ENCODE measurements at regions not wholly inside any gene's neighbourhood (a gene's known extent, or its start where the extent isn't known, plus 50 kb on each side); places are given as distances from the start of the nearest gene placed in this dataset.
"Not testable (repeated sequence)": the region's sequence is repeated elsewhere in the genome, so short reads cannot be mapped to it uniquely, and the experiment has no call there.

DNA sequence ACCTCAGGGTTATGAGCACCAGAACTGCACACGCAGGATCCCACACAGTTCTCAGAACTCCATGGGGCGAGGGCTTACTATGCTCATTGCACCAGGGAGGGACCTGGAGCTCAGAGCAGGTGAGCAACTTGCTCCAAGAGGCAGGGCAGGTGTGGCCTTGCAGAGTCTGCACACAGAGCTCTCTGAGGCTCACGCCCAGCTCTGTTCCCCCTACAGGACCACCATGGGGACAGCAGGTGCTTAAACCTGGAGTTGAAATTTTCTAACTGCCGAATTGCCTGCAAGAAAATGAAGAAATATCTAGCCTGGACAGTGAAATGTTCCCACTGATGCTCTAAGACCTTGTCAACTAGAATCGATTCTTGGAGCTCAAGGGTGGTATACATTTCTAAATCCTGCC, 49.9 kb upstream of the MSMB start:
- not testable (repeated sequence) for DNase-seq (ENCODE audit: low spot score)

DNA sequence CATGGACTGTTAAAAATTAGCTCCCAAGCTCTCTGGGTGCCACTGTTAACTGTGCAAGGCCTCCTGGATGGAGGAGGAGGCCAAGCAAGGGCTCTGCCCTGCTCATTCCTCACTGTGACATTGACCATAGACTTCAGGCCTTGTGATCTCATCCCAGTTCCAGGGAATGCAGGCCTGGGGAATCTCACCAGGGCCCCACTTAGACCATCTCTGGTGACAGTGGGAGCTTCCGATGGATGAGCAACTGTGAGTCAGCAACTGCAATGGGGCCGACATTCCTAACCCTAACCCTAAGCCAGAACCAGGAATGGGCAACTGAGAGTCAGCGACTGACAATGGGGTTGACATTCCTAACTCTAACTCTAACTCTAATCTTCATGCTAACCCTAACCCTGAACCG, 50.4 kb upstream of the MSMB start:
- no peak for DNase-seq (ENCODE audit: low spot score)

DNA sequence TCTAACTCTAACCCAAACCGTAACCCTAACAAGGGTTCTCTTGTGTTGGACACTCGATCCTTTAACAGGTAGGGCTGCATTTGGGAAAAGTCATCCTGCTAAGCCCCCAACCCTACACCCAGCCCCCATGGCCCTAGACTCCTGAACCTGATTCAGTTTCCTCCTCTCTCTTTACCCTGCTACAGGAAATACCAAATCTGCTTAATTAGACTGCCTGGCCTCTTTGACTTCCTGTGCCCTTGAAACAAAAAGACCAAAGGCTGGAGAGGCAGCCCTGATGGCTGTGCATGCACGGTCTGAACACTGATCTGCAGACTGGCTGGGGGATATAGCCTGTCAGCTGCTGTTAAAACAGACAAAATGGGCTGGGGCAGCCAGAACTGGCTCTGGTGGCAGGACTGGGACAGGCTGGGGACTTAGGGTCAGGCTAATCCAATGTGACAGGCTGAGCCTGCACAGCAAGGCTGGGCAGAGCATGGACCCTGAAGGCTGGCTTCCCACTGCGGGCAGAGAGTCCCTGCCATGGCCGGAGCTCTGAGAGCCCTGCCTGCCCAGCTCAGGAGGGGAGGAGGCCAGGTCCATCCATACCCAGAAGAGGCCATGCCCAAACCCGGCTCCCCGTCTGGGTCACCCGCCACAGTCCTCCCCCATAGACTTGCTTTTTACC, 51.0 kb upstream of the MSMB start:
- DNase-seq (ENCODE audit: low spot score): peak; percentile 30

DNA sequence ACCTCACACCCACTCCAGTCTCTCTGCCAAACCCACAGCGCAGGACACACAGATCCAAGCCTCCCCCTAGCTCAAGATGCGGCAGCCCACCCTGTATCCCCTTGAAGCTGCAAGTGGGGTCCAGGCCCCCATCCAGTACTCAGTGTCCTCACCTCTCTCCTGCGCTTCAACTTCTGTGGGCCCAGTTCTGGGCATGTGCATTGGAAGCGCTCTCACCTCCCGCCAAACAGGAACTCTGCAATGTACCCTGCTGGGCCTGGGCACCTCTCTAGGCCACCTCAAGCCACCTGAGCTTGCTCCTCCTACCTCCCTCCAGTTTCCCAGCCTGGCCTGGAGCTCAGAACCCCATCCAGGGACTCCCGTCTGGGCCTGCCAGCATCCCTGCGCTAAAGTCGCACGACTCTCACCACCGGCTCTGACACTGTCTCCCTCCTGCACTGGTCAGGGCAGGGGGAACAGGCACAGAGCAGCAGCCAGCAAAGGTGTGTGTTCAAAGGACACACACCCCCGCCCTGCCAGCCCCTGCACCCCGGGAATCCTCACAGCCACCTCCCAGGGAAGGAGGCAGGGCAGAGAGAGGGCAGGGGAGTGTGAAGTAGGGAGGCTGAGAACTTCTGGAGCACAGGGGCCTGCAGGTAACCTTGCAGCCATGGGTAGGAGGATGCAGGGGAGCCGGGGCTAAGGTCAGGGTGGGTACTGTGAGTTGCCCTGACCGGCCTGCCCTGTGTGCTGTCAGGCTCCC, 51.7 kb upstream of the MSMB start:
- no peak for DNase-seq (ENCODE audit: low spot score)

DNA sequence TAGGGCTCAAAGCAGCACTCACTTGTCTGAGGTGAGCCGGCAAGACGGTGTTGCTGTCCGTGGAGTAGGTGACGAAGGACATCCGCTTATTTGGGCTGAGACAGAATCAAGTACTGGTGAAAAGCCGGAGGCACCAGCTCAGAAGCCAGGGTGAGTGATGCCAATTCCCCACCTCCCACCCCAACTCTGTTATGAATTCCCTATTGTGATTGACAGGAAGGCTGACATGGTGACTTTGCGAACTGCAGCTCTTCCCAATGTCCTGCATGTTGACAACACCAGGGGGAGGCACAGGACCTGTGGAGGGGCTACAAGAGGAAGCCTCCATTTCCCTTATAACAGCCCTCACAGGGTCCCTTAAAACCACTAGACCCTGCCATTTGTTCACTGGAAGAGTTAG, 52.3 kb upstream of the MSMB start:
- no peak for DNase-seq (ENCODE audit: low spot score)

DNA sequence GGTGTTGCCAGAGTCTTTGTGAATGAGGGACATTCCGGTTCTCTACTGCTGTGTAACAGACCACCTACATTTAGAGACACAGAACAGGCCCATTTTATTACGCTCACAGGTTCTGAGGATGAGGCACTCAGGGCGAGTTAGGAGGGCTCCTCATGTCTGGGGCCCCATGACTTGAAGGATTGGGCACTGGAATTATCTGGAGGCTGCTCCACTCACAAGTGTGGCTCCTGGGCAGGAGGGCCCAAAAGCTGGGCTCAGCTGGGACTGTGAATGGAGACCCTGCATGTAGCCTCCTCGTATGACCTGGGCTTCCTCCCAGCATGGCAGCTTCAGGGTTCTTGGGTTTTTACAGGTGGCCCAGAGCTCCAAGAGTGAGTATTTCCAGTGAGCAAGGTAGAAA, 52.9 kb upstream of the MSMB start:
- not testable (repeated sequence) for DNase-seq (ENCODE audit: low spot score)

DNA sequence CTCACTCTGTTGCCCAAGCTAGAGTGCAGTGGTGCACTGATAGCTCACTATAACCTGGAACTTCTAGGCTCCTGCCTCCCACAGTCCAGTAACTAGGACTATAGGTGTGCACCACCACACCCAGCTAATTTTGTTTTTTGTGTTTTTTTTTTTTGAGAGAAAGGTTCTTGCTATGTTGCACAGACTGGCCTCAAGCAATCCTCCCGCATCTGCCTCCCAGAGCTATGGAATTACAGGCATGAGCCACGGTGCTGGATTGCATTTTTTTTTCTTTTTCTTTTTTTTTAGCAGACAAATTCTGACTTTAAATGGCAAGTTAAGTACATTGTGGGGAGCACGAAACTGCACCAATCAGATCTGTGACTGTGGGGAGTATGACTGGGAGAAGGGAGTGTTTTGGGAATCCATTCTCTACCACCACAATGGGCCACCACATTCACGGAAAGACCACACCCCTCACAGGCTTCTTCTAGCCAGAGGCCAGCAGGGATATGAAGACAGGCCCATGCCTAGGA, 58.1 kb upstream of the MSMB start:
- no peak for DNase-seq (ENCODE audit: low spot score)

DNA sequence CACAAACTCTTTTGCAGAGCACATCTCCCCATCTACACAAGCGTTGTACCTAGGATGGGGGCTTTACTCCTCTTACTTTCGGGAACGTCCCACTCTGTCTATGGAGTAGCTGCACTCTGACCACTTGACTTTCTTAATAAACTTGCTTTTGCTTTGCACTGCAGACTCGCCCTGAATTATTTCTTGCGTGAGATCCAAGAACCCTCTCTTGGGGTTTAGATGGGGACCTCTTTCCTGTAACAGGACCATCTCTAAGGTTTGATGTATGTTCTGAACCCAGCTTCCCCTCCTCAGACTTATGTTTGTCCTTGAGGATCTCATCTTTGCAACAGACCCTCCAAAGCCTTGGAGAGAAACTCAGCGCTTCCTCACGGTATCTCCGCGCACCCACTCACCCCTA, 59.3 kb upstream of the MSMB start:
- DNase-seq (ENCODE audit: low spot score): not testable (repeated sequence)

DNA sequence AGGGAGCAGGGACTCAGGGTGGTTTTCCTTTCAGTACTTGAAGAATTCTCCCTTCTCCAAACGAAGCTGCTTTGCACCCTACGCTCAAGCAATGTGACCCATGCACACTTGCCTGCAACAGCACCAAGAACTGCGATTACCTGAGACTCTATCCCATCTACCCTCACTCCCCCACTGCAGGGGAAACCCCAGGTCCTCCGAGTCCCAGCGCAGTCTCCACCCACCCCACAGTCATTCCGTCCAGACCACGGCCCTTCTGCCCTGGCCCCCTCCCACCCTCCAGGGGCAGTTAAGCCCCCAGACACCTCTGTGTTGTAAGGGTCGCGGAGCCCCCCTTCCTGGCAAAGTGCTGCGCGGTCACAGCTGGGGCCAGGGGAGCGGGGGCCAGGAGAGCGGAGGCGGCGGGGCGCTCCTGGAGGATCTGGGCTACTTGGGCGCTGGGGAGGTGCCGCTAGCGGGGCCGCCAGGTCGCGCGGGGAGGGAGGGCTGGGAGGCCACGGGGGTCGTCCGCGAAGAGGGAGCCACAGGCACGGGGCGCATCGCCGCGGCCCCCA, 59.9 kb upstream of the MSMB start:
- DNase-seq (ENCODE audit: low spot score): not testable (repeated sequence)

DNA sequence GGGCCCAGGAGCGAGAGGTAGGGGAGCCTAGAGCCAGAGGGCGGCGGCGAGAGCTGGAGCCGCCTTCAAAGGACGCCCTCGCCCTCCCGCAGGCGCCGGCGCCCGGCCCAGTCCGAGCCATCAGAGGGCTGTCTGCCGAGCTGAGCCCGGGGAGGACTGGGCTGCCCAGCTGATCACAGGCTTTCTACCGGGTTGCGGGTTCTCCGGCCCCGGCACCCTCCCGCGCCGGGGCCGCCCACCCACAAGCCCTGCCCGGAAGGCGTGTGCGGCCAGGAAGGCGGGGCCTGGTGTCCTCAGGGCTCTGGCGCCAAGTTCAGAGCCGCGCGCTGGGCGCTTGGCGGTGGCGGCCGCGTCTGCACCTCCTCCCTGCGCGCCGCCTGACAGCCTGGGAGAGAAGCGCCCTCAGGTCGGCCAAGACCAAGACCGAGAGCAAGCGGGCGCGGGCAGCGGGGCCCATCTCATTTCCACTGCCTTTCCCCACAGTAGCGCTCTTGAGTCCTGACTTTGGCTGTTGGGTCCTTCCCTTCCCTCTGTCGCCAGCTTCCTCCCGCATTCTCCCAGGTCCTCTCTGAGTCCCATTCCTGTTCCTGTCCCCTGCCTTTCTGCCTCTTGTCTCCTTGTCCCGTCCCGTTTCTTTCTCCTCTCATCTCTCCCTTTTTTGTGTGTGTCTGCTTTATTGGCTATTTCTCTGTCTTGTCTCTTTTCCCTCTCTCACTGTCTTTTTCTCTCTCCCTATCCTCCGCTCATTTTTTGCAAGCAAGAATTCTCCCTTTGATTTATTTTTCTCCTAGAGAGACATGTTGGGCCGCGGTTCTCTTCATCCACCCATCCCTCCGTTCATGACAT, 60.6 kb upstream of the MSMB start:
- no peak for DNase-seq (ENCODE audit: low spot score)

DNA sequence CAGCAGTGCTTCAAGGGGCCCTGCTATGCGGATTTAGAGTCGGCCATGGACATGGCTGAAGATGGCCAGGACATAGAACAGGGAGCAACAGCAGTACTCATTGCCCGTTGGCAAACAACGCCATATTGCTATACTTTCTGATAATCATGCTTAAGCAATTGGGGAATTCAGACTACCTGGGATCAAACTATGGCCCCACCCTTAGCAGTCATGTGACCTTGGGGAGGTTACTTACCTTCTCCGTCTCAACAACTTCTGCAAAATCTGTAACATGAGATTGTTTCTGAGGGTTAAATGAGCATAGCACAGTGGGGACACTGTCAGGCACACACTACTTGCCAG, 62.1 kb upstream of the MSMB start:
- DNase-seq (ENCODE audit: low spot score): not testable (repeated sequence)

DNA sequence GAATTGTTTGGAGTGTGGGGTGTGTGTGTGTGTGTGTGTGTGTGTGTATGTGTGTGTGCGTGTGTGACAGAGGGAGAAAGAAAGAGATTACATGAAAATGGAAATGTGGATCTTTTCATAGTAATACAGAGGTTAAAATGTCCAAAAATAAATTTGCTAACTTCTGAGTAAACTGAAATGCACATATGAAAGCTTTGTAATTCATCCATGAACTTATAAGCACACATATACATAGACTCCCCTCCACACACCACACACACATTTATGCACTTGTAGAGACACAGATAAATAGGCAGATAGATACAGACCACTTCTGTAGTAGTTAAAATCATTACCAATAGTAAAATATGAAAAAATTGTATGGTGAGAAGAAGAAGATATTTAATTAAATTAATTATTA, 108.2 kb upstream of the MSMB start:
- DNase-seq (ENCODE audit: low spot score): not testable (repeated sequence)

DNA sequence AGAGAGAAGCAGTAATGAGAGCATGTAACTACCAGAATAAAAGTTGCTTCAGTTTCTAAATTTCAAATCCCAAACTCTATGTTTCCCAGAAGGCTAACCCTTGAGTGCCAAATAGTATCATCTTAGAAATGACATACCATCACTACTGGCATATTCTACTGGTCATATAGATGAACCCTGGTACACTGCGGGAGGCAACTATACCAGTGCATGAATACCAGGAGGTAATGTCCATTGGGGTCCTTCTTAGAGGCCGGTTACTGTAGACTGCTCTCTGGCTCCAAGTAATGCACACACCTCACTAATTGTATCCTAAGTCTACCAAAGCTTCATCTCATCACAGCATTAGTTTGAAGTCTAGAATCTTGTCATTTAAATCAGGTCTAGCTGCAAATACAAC, 108.6 kb upstream of the MSMB start:
- not testable (repeated sequence) for DNase-seq (ENCODE audit: low spot score)

DNA sequence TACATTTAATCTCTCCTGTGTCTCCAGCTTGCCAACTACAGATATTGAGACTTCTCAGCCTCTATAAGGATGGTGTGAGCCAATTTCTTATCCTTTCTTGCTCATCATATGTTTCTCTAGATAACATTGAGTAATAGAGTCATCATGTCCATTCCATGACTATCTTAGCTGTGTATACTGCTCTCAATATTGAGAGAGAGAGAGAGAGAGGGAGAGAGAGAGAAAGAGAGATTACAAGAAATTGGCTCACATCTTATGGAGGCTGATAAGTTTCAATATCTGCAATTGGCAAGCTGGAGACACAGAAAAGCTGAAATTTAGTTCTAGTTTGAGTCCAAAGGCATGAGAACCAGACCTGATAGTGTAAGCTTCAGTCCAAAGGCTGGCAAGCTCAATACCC, 110.8 kb upstream of the MSMB start:
- DNase-seq (ENCODE audit: low spot score): not testable (repeated sequence)

DNA sequence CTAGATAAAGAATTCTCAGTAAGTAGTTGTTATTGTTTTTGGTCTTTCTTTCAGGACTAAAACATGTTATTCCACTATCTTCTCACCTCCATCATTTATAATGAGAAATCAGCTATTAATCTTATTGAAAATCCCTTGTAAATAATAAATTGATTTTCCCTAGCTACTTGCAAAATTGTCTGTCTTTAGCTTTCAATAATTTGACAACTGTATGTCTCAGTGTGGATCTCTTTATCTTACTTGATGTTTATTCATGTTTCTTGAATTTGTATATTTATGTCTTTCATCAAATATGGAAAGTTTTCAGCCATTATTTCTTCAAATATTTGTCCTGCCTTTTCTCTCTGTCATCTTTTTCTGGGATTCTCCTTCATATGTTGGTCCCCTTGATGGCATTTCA, 117.1 kb upstream of the ANTXRL start:
- DNase-seq (ENCODE audit: low spot score): no peak

DNA sequence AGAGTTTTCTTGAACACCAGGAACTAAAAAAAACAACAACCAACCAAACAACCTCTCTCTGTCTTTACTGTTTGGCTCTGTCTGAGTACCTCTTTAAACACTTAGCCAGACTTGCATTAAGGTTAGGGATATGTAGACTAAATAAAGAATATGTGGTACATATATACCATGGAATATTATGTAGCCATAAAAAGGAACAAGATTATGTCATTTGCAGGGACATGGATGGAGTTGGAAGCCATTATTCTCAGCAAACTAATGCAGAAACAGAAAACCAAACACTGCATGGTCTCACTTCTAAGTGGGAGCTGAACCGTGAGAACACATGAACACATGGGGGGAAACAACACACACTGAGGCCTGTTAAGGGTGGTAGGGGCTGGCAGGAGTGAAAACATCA, 116.0 kb upstream of the ANTXRL start:
- DNase-seq (ENCODE audit: low spot score): no peak

DNA sequence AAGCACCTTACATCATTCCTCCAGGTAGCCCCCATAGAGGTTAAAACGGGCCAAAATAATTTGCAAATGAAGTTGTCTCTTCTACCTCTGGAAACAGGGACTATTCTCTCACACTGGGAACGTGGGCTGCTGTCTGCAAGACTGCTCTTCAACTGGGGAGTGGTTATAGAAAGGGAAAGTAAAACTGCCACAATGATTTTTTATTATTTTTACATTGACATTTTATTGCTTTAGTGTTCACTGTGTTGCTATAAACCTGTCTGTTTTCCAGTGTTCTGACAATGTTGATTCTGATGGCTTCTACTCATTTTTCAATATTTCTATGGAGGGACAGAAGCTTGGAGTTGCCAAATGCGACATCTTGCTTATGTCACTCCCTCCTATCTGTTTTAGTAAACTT, 115.1 kb upstream of the ANTXRL start:
- no peak for DNase-seq (ENCODE audit: low spot score)

DNA sequence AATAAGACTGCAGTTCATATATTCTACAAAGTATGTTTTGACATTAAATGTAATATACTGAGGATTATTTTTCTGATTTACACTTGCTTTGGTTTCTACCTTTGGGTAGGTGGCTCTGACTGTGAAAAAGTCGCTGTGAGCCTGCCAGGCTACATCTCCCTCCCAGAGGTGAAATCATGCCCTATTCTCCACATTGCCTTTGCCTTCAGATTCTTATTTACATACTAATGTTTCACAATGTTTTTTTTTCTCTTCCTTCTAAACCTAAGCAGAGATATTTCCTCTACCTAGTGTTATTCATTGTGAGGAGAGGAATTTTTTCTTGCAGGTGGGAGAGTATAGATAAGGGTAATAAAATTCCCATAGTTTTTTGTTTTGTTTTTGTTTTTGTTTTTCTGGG, 111.5 kb upstream of the ANTXRL start:
- DNase-seq (ENCODE audit: low spot score): no peak

DNA sequence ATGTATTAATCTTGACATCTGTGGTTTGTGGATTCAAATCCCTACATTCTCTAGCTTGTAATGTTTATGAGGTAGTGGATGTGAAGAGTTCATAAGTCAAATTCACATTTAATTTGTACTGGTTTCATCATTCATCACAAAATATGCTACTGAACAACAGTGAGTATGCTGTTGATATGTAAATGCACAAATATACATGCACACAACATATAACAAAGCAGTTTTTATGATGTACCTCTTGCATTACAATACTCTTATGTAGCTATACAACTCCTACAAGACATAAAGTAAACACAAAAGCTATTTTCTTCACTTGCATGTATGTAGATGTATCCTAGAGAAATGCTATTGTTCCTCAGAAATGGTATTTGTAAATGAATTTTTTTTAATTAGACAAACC, 111.0 kb upstream of the ANTXRL start:
- DNase-seq (ENCODE audit: low spot score): no peak

DNA sequence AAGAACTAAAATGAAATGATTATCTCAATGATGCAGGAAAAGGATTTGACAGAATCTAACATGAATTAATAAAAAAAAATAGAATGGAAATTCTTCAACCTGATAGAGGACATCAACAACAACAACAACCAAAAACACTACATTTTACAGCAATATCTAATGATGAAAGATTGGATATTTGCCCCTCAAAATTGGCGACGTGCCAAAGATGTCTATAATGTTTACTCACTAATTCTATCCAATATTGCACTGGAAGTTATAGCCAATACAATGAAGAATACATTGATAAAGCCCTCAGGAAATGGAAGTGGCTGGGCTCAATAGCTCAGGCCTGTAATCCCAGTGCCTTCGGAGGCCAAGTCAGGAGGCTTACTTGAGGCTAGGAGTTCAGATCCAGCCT, 99.4 kb upstream of the ANTXRL start:
- DNase-seq (ENCODE audit: low spot score): not testable (repeated sequence)

DNA sequence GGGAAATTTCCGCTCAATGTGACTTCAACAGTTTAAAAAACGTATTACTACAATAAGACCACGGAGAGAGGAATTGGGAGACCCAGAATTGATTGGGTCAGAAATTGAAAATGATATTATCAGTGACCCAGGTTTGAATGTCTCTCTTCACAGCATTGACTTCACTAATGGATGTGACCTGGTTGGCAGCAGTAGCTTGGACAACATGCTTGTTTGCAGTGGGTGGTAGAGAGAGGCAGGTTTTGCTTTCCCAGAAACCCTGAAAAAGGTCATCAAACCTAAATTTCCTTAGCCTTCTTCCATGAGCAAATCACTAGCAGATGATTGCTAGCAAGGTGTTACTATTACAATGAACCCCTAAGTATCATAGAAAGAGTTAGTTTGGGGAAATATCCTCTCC, 89.7 kb upstream of the ANTXRL start:
- DNase-seq (ENCODE audit: low spot score): no peak

DNA sequence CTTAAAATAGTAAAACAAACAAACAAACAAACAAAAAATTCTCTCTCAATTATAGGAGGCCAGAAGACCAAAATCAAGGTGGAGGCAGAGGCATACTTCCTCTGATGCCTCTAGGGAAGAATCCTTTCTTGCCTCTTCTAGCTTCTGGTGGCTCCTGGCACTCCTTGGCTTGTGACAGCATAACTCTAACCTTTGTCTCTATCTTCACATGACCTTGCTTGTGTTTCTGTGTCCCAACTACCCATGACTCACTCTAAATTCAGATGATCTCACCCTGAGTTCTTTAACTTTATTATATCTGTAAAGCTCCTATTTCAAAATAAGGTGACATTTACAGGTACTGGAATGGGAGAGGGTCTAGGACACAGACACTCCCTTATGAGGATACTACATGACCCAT, 88.3 kb upstream of the ANTXRL start:
- no peak for DNase-seq (ENCODE audit: low spot score)

DNA sequence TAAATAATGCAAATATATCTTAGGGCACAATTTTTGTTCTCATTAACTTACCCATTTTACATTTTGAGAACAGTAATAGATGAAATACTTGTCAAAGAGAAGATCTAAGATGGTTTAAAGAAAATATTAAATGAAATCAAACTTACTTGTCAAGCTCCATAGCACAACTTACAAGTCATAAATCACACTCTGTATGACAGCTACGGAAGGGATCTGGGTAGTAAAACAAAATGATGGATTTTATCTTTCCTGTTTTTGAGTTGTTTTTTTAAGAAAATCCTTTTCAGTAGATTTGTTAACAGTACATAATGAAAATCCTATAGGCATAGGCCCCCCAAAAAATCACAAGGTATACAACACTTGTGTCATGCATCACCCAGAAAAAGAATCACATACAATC, 84.4 kb upstream of the ANTXRL start:
- not testable (repeated sequence) for DNase-seq (ENCODE audit: low spot score)

Measured in CD4-positive, alpha-beta T cell treated with Interleukin-15 for 4 hours (primary cell).